Activated naive CD8-positive, alpha-beta T cell treated with anti-CD3 and anti-CD28 coated beads, Interleukin-2, amount 50 U/mL, for 24 hours (primary cell): ENCODE measurements at regions not wholly inside any gene's neighbourhood (a gene's known extent, or its start where the extent isn't known, plus 50 kb on each side); places are given as distances from the start of the nearest gene placed in this dataset.

ENCODE experiments used
- ATAC-seq: fragments of 150-1000 bp; cut with Tn5 transposase; one replicate; pipeline ENCODE4 v1.10.0; 2021
- DNase-seq: peaks from one replicate; pipeline ENCODE4 v3.0.0; 2021
- H3K27ac Mint-ChIP-seq: one replicate; pipeline ENCODE4 v1.8.0; 2021; ENCODE audit warnings: mild to moderate bottlenecking, mixed read lengths
- H3K27me3 Mint-ChIP-seq: one replicate; pipeline ENCODE4 v1.8.0; 2021; ENCODE audit warnings: mixed read lengths
- H3K36me3 Mint-ChIP-seq: one replicate; pipeline ENCODE4 v1.8.0; 2021; ENCODE audit warnings: low read depth, mixed read lengths
- H3K4me1 Mint-ChIP-seq: one replicate; pipeline ENCODE4 v1.8.0; 2021; ENCODE audit warnings: mixed read lengths
- H3K4me3 Mint-ChIP-seq: one replicate; pipeline ENCODE4 v1.8.0; 2021; ENCODE audit warnings: mild to moderate bottlenecking, moderate library complexity, mixed read lengths
- H3K9me3 Mint-ChIP-seq: one replicate; pipeline ENCODE4 v1.8.0; 2021; ENCODE audit warnings: mixed read lengths

DNA sequence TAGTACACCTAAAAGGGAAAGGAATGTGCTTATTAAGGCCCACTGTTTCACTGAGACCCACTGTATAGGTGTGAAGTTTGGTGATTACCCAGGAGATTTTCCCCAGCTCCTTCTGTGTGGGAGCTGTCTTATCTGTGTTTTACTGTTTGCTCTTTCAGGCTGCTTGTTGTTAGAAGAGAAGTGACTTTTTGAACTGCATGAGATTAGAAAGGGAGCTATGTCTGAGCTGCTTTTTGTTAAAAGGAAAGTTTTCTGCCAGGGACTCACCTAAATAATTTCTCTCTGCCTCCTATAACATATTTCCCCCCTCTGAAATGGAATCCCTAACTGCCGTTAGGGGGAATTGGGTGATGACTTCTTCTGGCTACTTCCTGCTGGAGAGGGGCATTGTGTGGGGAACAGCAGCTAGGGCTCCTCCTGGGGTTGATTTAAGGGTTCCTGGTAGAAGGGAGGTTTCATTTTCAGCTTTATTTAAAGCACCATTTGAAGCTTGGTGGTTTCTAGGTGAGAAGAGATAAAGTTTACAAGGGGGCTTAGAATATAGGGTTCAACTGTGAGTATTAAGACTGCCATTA is 77.1 kb upstream of the ATP11B start:
- ATAC-seq: no peak
- Mint-ChIP-seq H3K4me3 (no peak overlapping the region), H3K4me1 (peaks cover 7% of the 10 kb centered on the region), H3K9me3 (no peaks in the 10 kb centered on the region), H3K27ac (no peak overlapping the region), H3K36me3 (no peaks in the 10 kb centered on the region), H3K27me3 (no peaks in the 10 kb centered on the region)
- DNase-seq: no peak

DNA sequence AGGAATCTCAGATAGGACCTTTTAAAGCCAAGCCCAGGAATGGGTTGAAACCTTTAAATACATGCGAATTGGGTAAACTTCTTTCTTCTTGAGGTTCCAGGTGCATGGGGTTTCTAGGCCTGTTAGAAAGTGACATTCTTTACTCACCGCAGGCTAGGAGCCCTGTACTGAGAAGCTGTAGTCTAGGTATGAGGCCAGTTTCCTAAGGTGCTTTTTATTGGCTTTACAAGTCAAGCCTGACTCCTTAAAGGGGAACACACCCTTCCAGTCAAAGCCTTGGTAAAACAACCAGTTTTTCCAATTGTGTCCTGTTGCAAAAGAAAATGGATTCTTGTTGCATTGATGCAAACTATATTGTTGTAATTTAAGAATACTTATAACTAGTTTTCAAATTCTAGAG is 76.1 kb upstream of the ATP11B start:
- no peaks in the 10 kb centered on the region for H3K36me3 Mint-ChIP-seq
- no peak overlapping the region for H3K4me3 Mint-ChIP-seq
- ATAC-seq (no peak), DNase-seq (no peak)
- no peak overlapping the region for H3K27ac Mint-ChIP-seq
- peaks cover 7% of the 10 kb centered on the region for H3K4me1 Mint-ChIP-seq
- H3K9me3 Mint-ChIP-seq: no peaks in the 10 kb centered on the region
- no peaks in the 10 kb centered on the region for H3K27me3 Mint-ChIP-seq

DNA sequence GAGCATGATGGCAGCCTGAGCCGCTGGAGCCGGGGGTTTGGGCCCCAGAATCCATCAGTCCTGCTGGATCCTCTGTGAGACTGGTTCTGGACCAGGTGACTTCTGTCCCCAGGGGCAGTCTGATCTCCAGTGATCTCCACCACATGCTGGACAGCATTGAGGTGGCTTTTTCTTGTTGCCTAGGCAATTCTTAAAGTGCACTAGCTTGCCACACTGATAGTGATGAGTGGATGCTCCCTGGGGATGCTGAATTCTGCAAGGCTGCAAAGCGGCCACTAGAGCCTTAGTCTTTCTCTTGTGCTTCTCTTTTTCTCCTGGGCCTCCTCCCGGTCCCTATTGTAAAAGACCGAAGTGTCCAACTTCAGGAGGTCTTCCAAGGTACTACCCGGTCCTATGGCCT is 70.4 kb upstream of the ATP11B start:
- H3K4me1 Mint-ChIP-seq: no peaks in the 10 kb centered on the region
- H3K27ac Mint-ChIP-seq: no peak overlapping the region
- H3K9me3 Mint-ChIP-seq: no peaks in the 10 kb centered on the region
- H3K27me3 Mint-ChIP-seq: no peaks in the 10 kb centered on the region
- no peak for ATAC-seq
- no peaks in the 10 kb centered on the region for H3K36me3 Mint-ChIP-seq
- no peak for DNase-seq
- no peak overlapping the region for H3K4me3 Mint-ChIP-seq

DNA sequence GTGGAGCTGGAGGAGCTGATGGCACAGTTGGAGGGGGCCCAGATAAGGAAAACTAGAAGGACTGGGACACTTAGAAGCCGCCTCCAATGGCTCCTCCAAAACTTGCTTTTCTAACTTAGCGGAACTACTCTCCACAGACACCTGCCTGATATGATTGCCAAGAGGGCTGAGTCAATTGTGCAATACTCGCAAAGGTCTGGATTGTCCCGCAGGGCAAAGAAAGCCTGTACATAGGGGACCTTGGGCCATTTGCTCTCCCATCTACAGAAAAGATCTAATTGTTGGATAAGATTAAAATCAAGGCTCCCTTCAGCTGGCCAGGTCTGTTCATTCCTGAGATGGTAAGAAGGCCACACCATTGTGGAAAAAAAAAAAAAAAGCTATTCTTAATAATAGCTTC is 69.7 kb upstream of the ATP11B start:
- DNase-seq (no peak), ATAC-seq (no peak)
- Mint-ChIP-seq H3K4me1 (no peaks in the 10 kb centered on the region), H3K27ac (no peak overlapping the region), H3K36me3 (no peaks in the 10 kb centered on the region), H3K4me3 (no peak overlapping the region), H3K9me3 (no peaks in the 10 kb centered on the region), H3K27me3 (peaks cover 2% of the 10 kb centered on the region)

DNA sequence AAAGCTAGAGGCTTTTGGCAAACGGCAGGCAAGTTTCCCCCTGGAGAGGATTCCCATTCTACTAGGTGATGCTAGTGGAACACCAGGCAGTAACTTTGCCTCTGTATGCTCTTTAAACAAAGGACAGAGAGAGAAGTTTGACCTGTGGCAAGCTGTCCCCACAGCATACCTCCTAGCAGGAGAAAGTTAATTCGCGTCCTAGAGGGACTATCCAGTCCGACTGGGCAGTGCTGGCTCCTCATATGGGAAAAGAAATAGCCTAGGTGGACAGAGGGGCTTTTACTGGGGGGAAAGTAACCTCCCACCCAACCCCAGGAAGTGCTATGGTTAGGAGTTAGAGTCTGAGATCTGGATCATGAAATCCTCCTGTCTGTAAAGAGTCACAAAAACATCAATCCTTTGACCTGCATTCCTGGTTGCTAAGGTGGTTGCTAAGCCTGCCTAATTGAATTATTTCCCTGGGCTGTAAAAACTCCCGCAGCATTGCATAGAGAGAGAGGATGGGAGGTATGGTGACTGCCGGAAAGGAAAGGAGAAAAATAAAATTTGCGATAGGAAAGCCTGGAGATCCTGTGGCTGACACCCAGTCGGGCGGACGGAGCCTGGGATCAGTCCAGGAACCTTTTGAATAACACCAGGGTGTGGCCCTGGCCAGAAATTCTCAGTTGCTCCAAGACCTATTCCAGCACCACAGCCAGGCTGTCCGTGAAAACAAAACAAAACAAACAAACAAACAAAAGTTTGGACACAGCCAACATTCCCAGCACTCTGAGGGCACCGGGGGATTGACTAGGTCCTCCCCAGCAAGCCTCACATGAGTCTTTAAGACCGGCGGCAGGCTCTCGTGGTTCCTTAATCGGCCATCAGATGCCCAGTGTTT is 67.7 kb upstream of the ATP11B start:
- no peak for DNase-seq
- Mint-ChIP-seq H3K9me3 (no peaks in the 10 kb centered on the region), H3K4me3 (no peak overlapping the region), H3K4me1 (peaks cover 8% of the 10 kb centered on the region), H3K27ac (no peak overlapping the region), H3K27me3 (peaks cover 5% of the 10 kb centered on the region), H3K36me3 (no peaks in the 10 kb centered on the region)
- no peak for ATAC-seq

DNA sequence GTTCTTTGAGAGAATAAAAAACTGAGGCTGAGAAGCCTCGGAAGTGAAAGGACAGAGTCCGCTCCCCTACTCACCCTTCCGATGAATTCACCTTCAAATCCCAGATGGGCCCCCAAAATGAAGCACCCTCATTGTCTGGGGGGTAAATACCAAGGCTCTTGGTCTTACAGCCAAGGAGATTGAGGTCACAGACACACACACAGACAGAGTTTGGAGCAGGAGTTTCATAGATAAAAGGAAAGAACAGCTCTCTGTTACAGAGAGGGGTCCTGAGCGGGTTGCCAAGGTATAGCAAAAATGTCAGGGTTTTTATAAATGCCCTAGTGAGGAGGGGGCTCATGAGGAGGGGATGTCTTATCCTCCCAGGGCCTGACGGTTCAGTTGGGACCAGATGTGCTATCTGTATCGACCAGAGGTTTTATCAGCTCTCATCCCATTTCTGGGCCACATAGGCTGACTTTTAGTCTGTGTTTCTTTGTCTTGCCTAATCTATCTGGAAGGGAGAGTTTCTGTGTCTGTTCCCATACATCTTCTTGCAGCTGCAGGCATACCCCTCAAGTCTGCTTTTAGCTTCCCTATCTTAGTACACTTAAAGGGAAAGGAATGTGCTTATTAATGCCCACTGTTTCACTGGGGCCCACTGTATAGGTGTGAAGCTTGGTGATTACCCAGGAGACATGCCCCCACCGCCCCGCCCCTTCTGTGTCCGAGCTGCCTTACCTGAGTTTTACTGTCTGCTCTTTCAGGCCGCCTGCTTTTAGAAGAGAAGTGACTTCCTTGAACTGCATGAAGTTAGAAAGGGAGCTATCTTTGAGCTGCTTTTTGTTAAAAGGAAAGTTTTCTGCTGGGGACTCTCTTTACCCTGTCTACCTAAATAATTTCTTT is 66.8 kb upstream of the ATP11B start:
- Mint-ChIP-seq H3K27ac (no peak overlapping the region), H3K4me1 (peaks cover 8% of the 10 kb centered on the region), H3K36me3 (no peaks in the 10 kb centered on the region), H3K4me3 (no peak overlapping the region), H3K9me3 (no peaks in the 10 kb centered on the region), H3K27me3 (peaks cover 5% of the 10 kb centered on the region)
- no peak for ATAC-seq
- DNase-seq: no peak

DNA sequence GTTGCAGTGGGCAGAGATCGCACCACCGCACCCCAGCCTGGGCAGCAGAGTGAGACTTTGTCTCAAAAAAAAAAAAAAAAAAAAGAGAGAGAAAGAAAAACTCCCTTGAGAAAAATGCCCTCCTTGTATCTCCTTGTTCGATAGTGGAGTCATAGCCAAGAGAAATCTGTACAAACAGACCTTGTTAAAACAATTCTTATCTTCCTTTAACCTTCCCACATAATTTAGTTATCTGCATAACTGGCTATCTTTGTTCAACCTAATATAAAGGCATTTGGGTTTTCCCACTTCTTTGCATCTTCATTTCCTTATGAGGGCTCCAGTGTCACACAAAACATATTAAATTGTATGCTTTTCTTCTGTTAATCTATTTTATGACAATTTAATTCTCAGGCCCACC is 65.1 kb upstream of the ATP11B start:
- no peaks in the 10 kb centered on the region for H3K9me3 Mint-ChIP-seq
- H3K27ac Mint-ChIP-seq: no peak overlapping the region
- H3K4me1 Mint-ChIP-seq: peaks cover 8% of the 10 kb centered on the region
- peaks cover 5% of the 10 kb centered on the region for H3K27me3 Mint-ChIP-seq
- no peak for ATAC-seq
- H3K36me3 Mint-ChIP-seq: no peaks in the 10 kb centered on the region
- H3K4me3 Mint-ChIP-seq: no peak overlapping the region
- DNase-seq: no peak

DNA sequence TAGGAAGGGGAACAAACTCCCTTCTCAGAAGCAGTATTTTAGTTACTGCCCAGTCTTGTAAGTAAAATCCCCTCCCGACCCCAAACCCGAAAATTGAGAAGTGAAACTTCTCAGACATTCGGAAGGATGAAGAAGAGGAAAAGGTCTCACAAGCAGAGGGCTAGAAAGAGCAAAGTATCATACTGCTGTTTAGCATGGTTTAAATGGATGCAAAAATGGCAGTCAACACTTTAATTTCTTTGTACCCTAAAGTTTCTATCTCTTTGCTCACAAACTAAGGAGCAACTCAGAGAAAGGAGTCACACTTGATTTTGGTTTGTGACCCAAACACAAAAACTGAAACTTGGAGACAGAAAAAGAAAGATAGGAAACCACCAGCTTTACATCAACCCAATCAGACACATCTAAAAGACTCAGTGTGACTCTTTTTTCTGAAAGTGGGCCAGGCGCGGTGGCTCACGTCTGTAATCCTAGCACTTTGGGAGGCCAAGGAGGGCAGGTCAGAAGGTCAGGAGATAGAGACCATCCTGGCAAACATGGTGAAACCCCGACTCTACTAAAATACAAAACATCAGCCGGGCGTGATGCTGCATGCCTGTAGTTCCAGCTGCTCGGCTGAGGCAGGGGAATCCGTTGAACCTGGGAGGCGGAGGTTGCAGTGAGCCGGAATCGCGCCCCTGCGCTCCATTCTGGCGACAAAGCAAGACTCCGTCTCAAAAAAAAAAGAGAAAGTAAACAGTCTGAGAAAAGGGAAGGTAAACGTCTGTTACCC is 63.2 kb upstream of the ATP11B start:
- H3K27me3 Mint-ChIP-seq: peaks cover 5% of the 10 kb centered on the region
- H3K4me1 Mint-ChIP-seq: peaks cover 8% of the 10 kb centered on the region
- H3K9me3 Mint-ChIP-seq: no peaks in the 10 kb centered on the region
- no peaks in the 10 kb centered on the region for H3K36me3 Mint-ChIP-seq
- no peak overlapping the region for H3K4me3 Mint-ChIP-seq
- ATAC-seq (no peak), DNase-seq (no peak)
- no peak overlapping the region for H3K27ac Mint-ChIP-seq

DNA sequence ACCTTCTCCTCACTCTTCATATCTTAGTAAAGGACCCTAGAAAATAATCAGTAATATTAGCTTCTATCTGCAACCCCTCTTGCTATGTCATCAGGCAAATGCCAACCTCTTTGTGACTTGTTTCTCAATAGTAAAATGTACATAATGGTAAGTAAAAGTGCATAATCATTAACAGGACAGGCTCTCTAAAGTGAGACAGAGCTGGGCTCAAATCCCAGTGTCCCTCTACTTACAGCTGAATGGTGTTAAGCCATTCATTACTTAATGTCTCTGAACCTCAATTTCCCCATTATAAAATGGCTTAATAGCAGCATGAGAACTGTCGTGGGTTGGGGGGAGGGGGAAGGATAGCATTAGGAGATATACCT is 62.6 kb upstream of the ATP11B start:
- H3K4me3 Mint-ChIP-seq: no peak overlapping the region
- H3K27ac Mint-ChIP-seq: no peak overlapping the region
- H3K9me3 Mint-ChIP-seq: no peaks in the 10 kb centered on the region
- peaks cover 5% of the 10 kb centered on the region for H3K27me3 Mint-ChIP-seq
- peaks cover 8% of the 10 kb centered on the region for H3K4me1 Mint-ChIP-seq
- no peak for ATAC-seq
- no peak for DNase-seq
- no peaks in the 10 kb centered on the region for H3K36me3 Mint-ChIP-seq

DNA sequence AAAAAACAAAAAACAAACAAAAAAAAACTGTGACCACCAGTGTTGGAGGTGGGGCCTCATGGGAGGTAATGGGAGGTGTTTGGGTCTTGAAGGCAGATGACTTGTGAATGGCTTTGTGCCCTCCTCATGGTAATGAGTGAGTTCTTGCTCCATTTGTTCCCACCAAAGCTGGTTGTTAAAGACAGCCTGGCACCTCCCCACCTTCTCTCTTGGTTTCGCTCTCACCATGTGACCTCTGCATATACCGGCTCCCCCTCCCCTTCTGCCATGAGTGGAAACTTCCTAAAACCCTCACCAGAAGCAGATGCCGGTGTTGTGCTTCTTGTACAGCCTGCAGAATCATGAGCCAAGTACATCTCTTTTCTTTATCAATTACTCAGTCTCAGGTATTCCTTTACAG is 61.5 kb upstream of the ATP11B start:
- H3K36me3 Mint-ChIP-seq: no peaks in the 10 kb centered on the region
- no peak overlapping the region for H3K27ac Mint-ChIP-seq
- peaks cover 8% of the 10 kb centered on the region for H3K4me1 Mint-ChIP-seq
- H3K27me3 Mint-ChIP-seq: peaks cover 5% of the 10 kb centered on the region
- no peaks in the 10 kb centered on the region for H3K9me3 Mint-ChIP-seq
- no peak for ATAC-seq
- no peak for DNase-seq
- no peak overlapping the region for H3K4me3 Mint-ChIP-seq

DNA sequence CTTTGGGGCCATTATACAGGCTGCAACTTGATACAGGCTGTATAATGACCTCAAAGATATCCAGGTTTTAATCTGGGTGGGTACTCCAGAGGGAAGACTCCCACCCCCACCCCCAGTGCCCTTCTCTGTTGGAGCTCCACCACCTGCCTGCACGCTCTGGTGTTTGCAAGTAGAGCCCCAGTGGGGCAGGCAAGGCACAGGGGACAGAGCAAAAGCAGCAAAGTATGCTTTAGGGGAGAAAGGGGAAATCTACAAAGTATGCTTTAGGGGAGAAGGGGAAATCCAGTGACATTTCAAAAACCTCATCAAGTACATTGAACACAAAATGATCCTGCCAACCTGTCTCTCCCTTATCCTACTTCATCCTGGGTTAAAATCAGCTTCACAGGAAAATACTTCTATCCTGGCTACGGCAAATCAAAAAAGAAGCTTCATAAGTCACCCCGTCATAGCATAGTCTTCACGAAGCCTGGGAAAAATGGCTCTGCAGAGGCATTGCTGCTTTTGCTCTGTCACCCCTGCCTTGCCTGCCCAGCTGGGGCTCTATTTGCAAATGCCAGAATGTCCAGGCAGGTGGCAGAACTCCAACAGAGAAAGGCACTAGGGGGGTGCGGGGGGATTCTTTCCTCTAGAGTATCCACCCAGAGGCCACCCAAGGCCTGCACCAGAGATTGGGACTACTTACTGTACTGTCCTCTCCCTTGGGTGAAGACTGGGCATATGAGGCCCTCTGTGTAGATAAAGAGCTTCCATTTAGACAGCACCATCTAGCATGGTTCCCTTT is 60.9 kb upstream of the ATP11B start:
- Mint-ChIP-seq H3K27ac (no peak overlapping the region), H3K27me3 (peaks cover 5% of the 10 kb centered on the region), H3K4me3 (no peak overlapping the region), H3K9me3 (no peaks in the 10 kb centered on the region), H3K36me3 (no peaks in the 10 kb centered on the region), H3K4me1 (peaks cover 8% of the 10 kb centered on the region)
- no peak for ATAC-seq
- DNase-seq: no peak

DNA sequence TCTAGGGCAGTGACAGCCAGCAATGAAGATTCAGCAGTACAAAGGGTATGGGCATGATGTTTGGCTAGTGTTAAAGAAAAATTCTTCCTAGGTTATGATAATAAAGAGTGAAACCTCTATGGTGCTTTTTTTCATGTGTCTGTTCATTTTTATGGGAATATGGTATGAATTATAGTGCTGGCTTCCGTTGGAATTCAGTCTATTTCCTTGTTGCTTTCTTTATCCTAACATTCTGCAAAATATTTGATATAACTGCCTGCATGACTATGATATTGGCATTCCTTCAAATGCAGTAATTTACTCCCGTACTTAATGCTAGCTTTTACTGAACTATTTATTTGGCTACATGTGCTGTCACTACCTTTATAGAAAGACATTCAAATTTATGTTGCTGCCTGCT is 57.6 kb upstream of the ATP11B start:
- DNase-seq (no peak), ATAC-seq (no peak)
- Mint-ChIP-seq H3K27ac (no peak overlapping the region), H3K36me3 (no peaks in the 10 kb centered on the region), H3K27me3 (peaks cover 11% of the 10 kb centered on the region), H3K9me3 (no peaks in the 10 kb centered on the region), H3K4me3 (no peak overlapping the region), H3K4me1 (no peaks in the 10 kb centered on the region)

DNA sequence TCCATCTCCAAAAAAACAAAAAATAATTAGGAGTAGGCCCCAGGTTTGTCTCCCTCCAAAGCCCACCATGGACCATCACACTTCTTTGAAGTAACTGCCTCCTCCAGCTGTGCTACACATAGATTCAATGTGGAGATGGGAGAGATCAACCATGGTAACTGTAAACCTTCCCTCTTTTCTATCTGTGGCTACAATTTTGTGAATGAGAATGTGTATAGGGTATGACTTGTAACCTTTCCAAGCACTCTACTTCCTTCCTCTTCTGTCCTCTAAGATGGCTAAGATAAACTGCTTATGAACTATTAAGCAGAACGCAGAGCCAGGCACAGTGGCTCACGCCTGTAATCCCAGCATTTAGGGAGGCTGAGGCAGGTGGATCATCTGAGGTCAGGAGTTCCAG is 55.5 kb upstream of the ATP11B start:
- Mint-ChIP-seq H3K27me3 (peaks cover 16% of the 10 kb centered on the region), H3K36me3 (no peaks in the 10 kb centered on the region), H3K27ac (no peak overlapping the region), H3K4me3 (no peak overlapping the region), H3K4me1 (no peaks in the 10 kb centered on the region), H3K9me3 (no peaks in the 10 kb centered on the region)
- no peak for DNase-seq
- ATAC-seq: no peak
